OCI-LY3 (cell line): ENCODE measurements at regions not wholly inside any gene's neighbourhood (a gene's known extent, or its start where the extent isn't known, plus 50 kb on each side); places are given as distances from the start of the nearest gene placed in this dataset.

ENCODE experiments used
- H2AFZ ChIP-seq: fragments of 200-600, 300-600 bp; shearing (Covaris generic); 2 replicates; pipeline ENCODE4 v1.6.0; 2014; ENCODE audit warnings: antibody characterized with exemption, low read depth, low read length
- H3K27ac ChIP-seq: fragments of 200-600, 300-600 bp; sonication (generic); 2 replicates; pipeline ENCODE4 v1.5.1; 2014; ENCODE audit warnings: mild to moderate bottlenecking, low read length, moderate library complexity, mixed read lengths
- H3K27me3 ChIP-seq: fragments of 200-600, 300-600 bp; sonication (generic); 2 replicates; pipeline ENCODE4 v1.6.1; 2014; ENCODE audit warnings: low read depth, low read length, mixed read lengths
- H3K36me3 ChIP-seq: fragments of 200-600, 300-600 bp; sonication (generic); replicated peaks from 2 replicates; pipeline ENCODE3; 2014; ENCODE audit warnings: low read depth, low read length, mixed read lengths
- H3K4me1 ChIP-seq: fragments of 300-600, 200-600 bp; sonication (generic); 2 replicates; pipeline ENCODE4 v1.6.1; 2014; ENCODE audit warnings: low read length, mixed read lengths
- H3K4me2 ChIP-seq: fragments of 200-600, 300-600 bp; sonication (generic); 2 replicates; pipeline ENCODE4 v1.6.1; 2014; ENCODE audit warnings: low read length, mixed read lengths
- H3K4me3 ChIP-seq: fragments of 300-600, 200-600 bp; sonication (generic); 2 replicates; pipeline ENCODE4 v1.5.1; 2014; ENCODE audit warnings: antibody characterized with exemption, mild to moderate bottlenecking, low read length, moderate library complexity
- H3K79me2 ChIP-seq: fragments of 300-600, 200-600 bp; shearing (Covaris generic); 2 replicates; pipeline ENCODE4 v1.6.1; 2014; ENCODE audit warnings: mild to moderate bottlenecking, low read length, mixed read lengths
- H3K9ac ChIP-seq: fragments of 300-600, 200-600 bp; shearing (Covaris generic); 2 replicates; pipeline ENCODE4 v1.6.0; 2014; ENCODE audit warnings: mild to moderate bottlenecking, low read length, moderate library complexity
- H3K9me3 ChIP-seq: fragments of 200-600, 300-600 bp; shearing (Covaris generic); 2 replicates; pipeline ENCODE4 v1.6.1; 2014; ENCODE audit warnings: low read length, mixed read lengths; ENCODE audit not compliant: insufficient read depth
- H4K20me1 ChIP-seq: fragments of 200-600, 300-600 bp; sonication (generic); 2 replicates; pipeline ENCODE4 v1.6.1; 2016; ENCODE audit warnings: low read length, mixed read lengths; ENCODE audit not compliant: insufficient read depth
- CTCF ChIP-seq: fragments of 200-600, 300-600 bp; sonication (generic); IDR thresholded peaks from 2 replicates; pipeline ENCODE4 v1.5.1; 2014; ENCODE audit warnings: antibody characterized with exemption, low read length, low read depth
- EZH2phosphoT487 ChIP-seq: fragments of 200-600 bp; shearing (Covaris generic); IDR thresholded peaks from 2 replicates; pipeline ENCODE4 v1.6.1; 2018; ENCODE audit warnings: antibody characterized with exemption, mixed run types, low read depth

GRCh38 chr19:28669804-28670203 is 543.1 kb downstream of the UQCRFS1 start:
- no peaks in the 10 kb centered on the region for H3K4me1 ChIP-seq
- H3K27me3 ChIP-seq: no peaks in the 10 kb centered on the region; the same call in 1 of the 2 replicates
- H3K79me2 ChIP-seq: no peaks in the 10 kb centered on the region
- no peaks in the 10 kb centered on the region for H4K20me1 ChIP-seq
- no peak overlapping the region for H3K9ac ChIP-seq
- H2AFZ ChIP-seq: no peak overlapping the region
- H3K9me3 ChIP-seq: peaks cover 25% of the 10 kb centered on the region
- H3K4me2 ChIP-seq: no peak overlapping the region
- no peak overlapping the region for H3K27ac ChIP-seq
- H3K36me3 ChIP-seq: no peaks in the 10 kb centered on the region
- H3K4me3 ChIP-seq: no peak overlapping the region
- TF ChIP-seq CTCF: no peak
- no peak for TF ChIP-seq EZH2phosphoT487

DNA sequence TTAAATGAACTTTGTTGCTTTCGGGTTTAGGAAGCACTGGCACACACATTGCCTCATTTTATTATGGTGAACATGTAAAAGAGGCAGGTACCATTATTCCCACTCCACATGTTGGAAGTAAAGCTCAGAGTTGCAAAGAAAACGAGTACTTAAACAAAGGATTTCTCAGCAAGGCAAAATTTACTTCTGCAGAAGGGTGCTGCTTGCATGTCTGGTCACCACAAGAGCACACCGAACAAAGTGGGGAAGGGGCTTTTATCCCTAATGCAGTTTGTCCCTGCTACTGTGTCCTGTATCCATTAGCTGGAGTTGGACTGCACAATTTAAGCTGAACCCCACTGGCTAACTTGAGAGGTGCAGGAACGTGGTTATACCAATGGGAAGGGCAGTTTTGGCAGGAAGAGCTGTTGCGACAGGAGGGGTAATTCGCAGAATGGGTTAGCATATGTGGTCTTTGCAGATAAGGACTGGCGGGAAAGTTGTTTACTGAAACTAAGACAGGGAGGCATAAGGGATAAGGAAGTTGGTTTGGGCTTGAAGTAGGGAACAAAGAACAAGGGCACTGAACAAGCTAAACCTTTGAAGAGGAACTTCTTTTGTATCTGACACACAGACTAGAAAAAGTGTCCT is 545.5 kb downstream of the UQCRFS1 start:
- Histone ChIP-seq H3K27ac (no peak overlapping the region), H3K27me3 (no peaks in the 10 kb centered on the region; the same call in 1 of the 2 replicates), H3K9me3 (peaks cover 16% of the 10 kb centered on the region)

DNA sequence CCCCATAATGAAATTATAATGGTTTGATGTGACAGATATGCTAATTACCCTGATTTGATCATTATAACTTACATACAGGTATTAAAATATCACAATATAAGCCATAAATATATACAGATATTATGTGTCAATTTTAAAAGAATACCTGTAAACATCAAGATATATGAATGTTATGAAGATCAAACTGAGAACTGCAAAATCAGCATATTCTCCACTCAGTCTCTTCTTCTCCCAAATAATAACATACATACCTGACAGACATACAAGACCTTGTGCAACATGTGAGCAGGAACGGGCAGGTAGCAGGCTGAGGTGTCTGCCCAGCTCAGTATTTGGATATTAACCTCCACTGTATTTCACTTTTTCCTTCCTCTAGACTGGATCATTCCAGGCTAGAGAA is 547.2 kb downstream of the UQCRFS1 start:
- H4K20me1 ChIP-seq: no peaks in the 10 kb centered on the region
- peaks cover 6% of the 10 kb centered on the region; the same call in 1 of the 2 replicates for H3K4me1 ChIP-seq
- no peaks in the 10 kb centered on the region for H3K36me3 ChIP-seq
- peaks cover 16% of the 10 kb centered on the region for H3K9me3 ChIP-seq
- no peak overlapping the region for H2AFZ ChIP-seq
- no peaks in the 10 kb centered on the region; the same call in 1 of the 2 replicates for H3K27me3 ChIP-seq
- no peak overlapping the region for H3K9ac ChIP-seq
- no peaks in the 10 kb centered on the region for H3K79me2 ChIP-seq
- no peak overlapping the region for H3K4me3 ChIP-seq
- no peak overlapping the region for H3K4me2 ChIP-seq
- no peak overlapping the region for H3K27ac ChIP-seq
- no peak for TF ChIP-seq CTCF
- no peak for TF ChIP-seq EZH2phosphoT487

More for the DNA sequence above, 545.5 kb downstream of the UQCRFS1 start:
- no peaks in the 10 kb centered on the region for H4K20me1 ChIP-seq
- H3K4me1 ChIP-seq: peaks cover 4% of the 10 kb centered on the region; the same call in 1 of the 2 replicates
- no peak overlapping the region for H3K4me3 ChIP-seq
- H2AFZ ChIP-seq: no peak overlapping the region
- TF ChIP-seq CTCF: no peak
- no peak for TF ChIP-seq EZH2phosphoT487
- no peaks in the 10 kb centered on the region for H3K36me3 ChIP-seq
- H3K9ac ChIP-seq: no peak overlapping the region
- H3K79me2 ChIP-seq: no peaks in the 10 kb centered on the region
- no peak overlapping the region for H3K4me2 ChIP-seq

GRCh38 chr19:28656644-28657043 is 556.3 kb downstream of the UQCRFS1 start:
- Histone ChIP-seq H3K27me3 (peaks cover 11% of the 10 kb centered on the region; the same call in 1 of the 2 replicates), H3K4me1 (no peaks in the 10 kb centered on the region), H3K9ac (no peak overlapping the region), H4K20me1 (no peaks in the 10 kb centered on the region), H3K79me2 (no peaks in the 10 kb centered on the region), H3K27ac (no peak overlapping the region), H3K9me3 (peaks cover 11% of the 10 kb centered on the region; the same call in 1 of the 2 replicates), H2AFZ (no peak overlapping the region), H3K4me2 (no peak overlapping the region), H3K36me3 (no peaks in the 10 kb centered on the region), H3K4me3 (no peak overlapping the region)
- TF ChIP-seq EZH2phosphoT487 (no peak), CTCF (no peak)
